Mammary epithelial cell (primary cell): ENCODE measurements at regions not wholly inside any gene's neighbourhood (a gene's known extent, or its start where the extent isn't known, plus 50 kb on each side); places are given as distances from the start of the nearest gene placed in this dataset.

ENCODE experiments used
- EZH2 ChIP-seq: IDR thresholded peaks from 2 replicates; pipeline ENCODE4 v1.6.1; 2012; ENCODE audit warnings: low read length, inconsistent platforms, borderline replicate concordance
- TF ChIP-seq, protein P1 (sequence below), 2 donors: IDR thresholded peaks in 1 of 2; conservative IDR thresholded peaks in 1 of 2; 2 replicates each; pipeline ENCODE4 v1.5.1; 2011 to 2012; ENCODE audit warnings: inconsistent platforms in 2 of 2, low read length in 2 of 2, mild to moderate bottlenecking in 2 of 2, control low read depth in 1 of 2, low read depth in 1 of 2; ENCODE audit not compliant: insufficient read depth in 1 of 2; ENCODE audit errors: extremely low read depth in 1 of 2

GRCh38 chr9:82171271-82171670 is 182.7 kb downstream of the SPATA31D1 start:
- no peak for TF ChIP-seq EZH2
- TF ChIP-seq, protein P1, sequence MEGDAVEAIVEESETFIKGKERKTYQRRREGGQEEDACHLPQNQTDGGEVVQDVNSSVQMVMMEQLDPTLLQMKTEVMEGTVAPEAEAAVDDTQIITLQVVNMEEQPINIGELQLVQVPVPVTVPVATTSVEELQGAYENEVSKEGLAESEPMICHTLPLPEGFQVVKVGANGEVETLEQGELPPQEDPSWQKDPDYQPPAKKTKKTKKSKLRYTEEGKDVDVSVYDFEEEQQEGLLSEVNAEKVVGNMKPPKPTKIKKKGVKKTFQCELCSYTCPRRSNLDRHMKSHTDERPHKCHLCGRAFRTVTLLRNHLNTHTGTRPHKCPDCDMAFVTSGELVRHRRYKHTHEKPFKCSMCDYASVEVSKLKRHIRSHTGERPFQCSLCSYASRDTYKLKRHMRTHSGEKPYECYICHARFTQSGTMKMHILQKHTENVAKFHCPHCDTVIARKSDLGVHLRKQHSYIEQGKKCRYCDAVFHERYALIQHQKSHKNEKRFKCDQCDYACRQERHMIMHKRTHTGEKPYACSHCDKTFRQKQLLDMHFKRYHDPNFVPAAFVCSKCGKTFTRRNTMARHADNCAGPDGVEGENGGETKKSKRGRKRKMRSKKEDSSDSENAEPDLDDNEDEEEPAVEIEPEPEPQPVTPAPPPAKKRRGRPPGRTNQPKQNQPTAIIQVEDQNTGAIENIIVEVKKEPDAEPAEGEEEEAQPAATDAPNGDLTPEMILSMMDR (conservative IDR thresholded peaks at IDR 0.05 in 1 of 2, IDR thresholded peaks at IDR 0.05 in 1 of 2; ENCODE audit: extremely low read depth in 1 of 2, insufficient read depth in 1 of 2, low read depth in 1 of 2, low read length in 2 of 2) = no peak
